GM12878 (cell line): ENCODE measurements at regions not wholly inside any gene's neighbourhood (a gene's known extent, or its start where the extent isn't known, plus 50 kb on each side); places are given as distances from the start of the nearest gene placed in this dataset.

Experiments
- ATAC-seq: fragments of 200-7000 bp; cut with Tn5 transposase; 3 replicates; pipeline ENCODE4 v1.9.1; 2020; ENCODE audit warnings: mild to moderate bottlenecking, moderate library complexity
- BruUV-seq: library from RNA; stranded (reverse); fragments of 400-500 nt; replicated peaks from 2 replicates; lab custom pipeline; 2021; lab: Mats Ljungman, UMichigan
- CTCF ChIA-PET: fragments of 300-600 bp; sonication (Branson Sonifier 250); formaldehyde crosslinking; extraction: SDS; loops from one replicate; lab custom pipeline; 2021; ENCODE audit warnings: inconsistent platforms; lab: Yijun Ruan, JAX
- POLR2A ChIA-PET: fragments of 350-600 bp; formaldehyde crosslinking; extraction: SDS; loops from one replicate; lab custom pipeline; 2021; ENCODE audit warnings: inconsistent platforms; lab: Charles Lee
- RAD21 ChIA-PET: fragments of 300-600 bp; sonication (Branson Sonifier 250); formaldehyde crosslinking; loops from one replicate; lab custom pipeline; 2023; ENCODE audit warnings: antibody characterized with exemption; ENCODE audit not compliant: unreplicated experiment; lab: Charles Lee
- SMC1A ChIA-PET: fragments of 300-600 bp; sonication (Branson Sonifier 250); formaldehyde crosslinking; loops from one replicate; lab custom pipeline; 2023; ENCODE audit not compliant: unreplicated experiment, uncharacterized antibody; lab: Charles Lee
- DNase-seq: peaks from one replicate; pipeline ENCODE4 v3.0.0-alpha.2; 2011; ENCODE audit warnings: low read depth, low spot score
- FAIRE-seq: peaks from 3 replicates; lab custom pipeline; 2011; peaks lifted over from hg19 to GRCh38; lab: Jason Lieb, UNC
- H2AFZ ChIP-seq: 2 replicates; pipeline ENCODE4 v1.6.0; 2011; ENCODE audit warnings: low read depth, low read length, control low read depth; ENCODE audit not compliant: control insufficient read depth
- H3K27ac ChIP-seq: 2 replicates; pipeline ENCODE4 v1.5.1; 2011; ENCODE audit warnings: control low read depth; ENCODE audit not compliant: control insufficient read depth, insufficient read depth
- H3K27me3 ChIP-seq, 2 experiments: replicated peaks in 1 of 2; 2 replicates each; pipeline versions ENCODE4 v1.6.0 to v1.6.1; 2011; ENCODE audit warnings: low read length in 1 of 2; ENCODE audit not compliant: control insufficient read depth in 2 of 2, insufficient read depth in 2 of 2
- H3K36me3 ChIP-seq, 2 experiments: 2 replicates each; pipeline ENCODE4 v1.5.1; 2011; ENCODE audit warnings: low read length in 1 of 2; ENCODE audit not compliant: control insufficient read depth in 2 of 2, insufficient read depth in 2 of 2
- H3K4me1 ChIP-seq: 2 replicates; pipeline ENCODE4 v1.6.1; 2011; ENCODE audit warnings: mild to moderate bottlenecking, low read length, moderate library complexity, mixed read lengths; ENCODE audit not compliant: control insufficient read depth, insufficient read depth
- H3K4me2 ChIP-seq: 2 replicates; pipeline ENCODE4 v1.6.0; 2011; ENCODE audit warnings: control low read depth; ENCODE audit not compliant: control insufficient read depth, insufficient read depth
- H3K4me3 ChIP-seq: fragments of 200-600 bp; sonication (generic); 2 replicates; pipeline ENCODE4 v1.5.1; 2016
- H3K79me2 ChIP-seq: 2 replicates; pipeline ENCODE4 v1.6.0; 2011; ENCODE audit warnings: low read length; ENCODE audit not compliant: control insufficient read depth, insufficient read depth
- H3K9ac ChIP-seq: 2 replicates; pipeline ENCODE4 v1.8.0; 2011; ENCODE audit warnings: low read length, control low read depth, mixed read lengths; ENCODE audit not compliant: control insufficient read depth, insufficient read depth
- H3K9me3 ChIP-seq: replicated peaks from 3 replicates; pipeline ENCODE4 v1.5.1; 2011; ENCODE audit warnings: mild to moderate bottlenecking, low read length; ENCODE audit not compliant: control insufficient read depth, insufficient read depth
- H4K20me1 ChIP-seq: 2 replicates; pipeline ENCODE4 v1.6.0; 2011; ENCODE audit not compliant: control insufficient read depth, insufficient read depth
- ATF2 ChIP-seq: IDR thresholded peaks from 2 replicates; pipeline ENCODE4 v1.6.1; 2012; ENCODE audit warnings: low read length, inconsistent platforms
- ATF7 ChIP-seq: fragments of 450-650 bp; IDR thresholded peaks from 2 replicates; pipeline ENCODE4 v1.6.1; 2016; ENCODE audit warnings: low read depth, mild to moderate bottlenecking
- BCL11A ChIP-seq: IDR thresholded peaks from 2 replicates; pipeline ENCODE4 v1.6.1; 2011; ENCODE audit warnings: low read depth, low read length
- CEBPB ChIP-seq, 2 experiments: fragments of 150-350 bp in 1 of 2; IDR thresholded peaks; 2 replicates each; pipeline ENCODE4 v1.6.1; 2012 to 2014; ENCODE audit warnings: low read depth in 2 of 2, low read length in 2 of 2, borderline replicate concordance in 1 of 2, inconsistent platforms in 1 of 2
- CHD1 ChIP-seq: IDR thresholded peaks from 2 replicates; pipeline ENCODE4 v1.6.1; 2012; ENCODE audit warnings: low read depth, low read length, improper control_type of control experiment
- CREM ChIP-seq: IDR thresholded peaks from 2 replicates; pipeline ENCODE4 v1.6.1; 2014; ENCODE audit warnings: antibody characterized with exemption, low read depth
- DPF2 ChIP-seq: fragments of 450-650 bp; IDR thresholded peaks from 2 replicates; pipeline ENCODE4 v1.6.1; 2017; ENCODE audit warnings: mild to moderate bottlenecking
- EGR1 ChIP-seq, 2 experiments: IDR thresholded peaks; 1 replicate in 1 of 2; 2 replicates in 1 of 2; pipeline ENCODE4 v1.6.1; 2011 to 2012; ENCODE audit warnings: low read depth in 2 of 2, low read length in 2 of 2, borderline replicate concordance in 1 of 2, mild to moderate bottlenecking in 1 of 2, moderate library complexity in 1 of 2
- IKZF2 ChIP-seq, 2 experiments: fragments of 450-650 bp; IDR thresholded peaks; 2 replicates each; pipeline ENCODE4 v1.6.1; 2017; ENCODE audit warnings: mild to moderate bottlenecking in 2 of 2, moderate library complexity in 2 of 2
- JUNB ChIP-seq: IDR thresholded peaks from 2 replicates; pipeline ENCODE4 v1.6.1; 2016; ENCODE audit warnings: antibody characterized with exemption, mild to moderate bottlenecking
- MEF2B ChIP-seq: fragments of 450-650 bp; IDR thresholded peaks from 2 replicates; pipeline ENCODE4 v1.6.1; 2018; ENCODE audit warnings: mild to moderate bottlenecking, moderate library complexity; ENCODE audit not compliant: partially characterized antibody, poor library complexity, severe bottlenecking
- MTA2 ChIP-seq: fragments of 450-650 bp; IDR thresholded peaks from 2 replicates; pipeline ENCODE4 v1.6.1; 2016; ENCODE audit warnings: low read depth, mild to moderate bottlenecking, moderate library complexity
- NR2C1 ChIP-seq: fragments of 450-650 bp; IDR thresholded peaks from 2 replicates; pipeline ENCODE4 v1.6.1; 2017; ENCODE audit warnings: antibody characterized with exemption, mild to moderate bottlenecking, moderate library complexity
- RUNX3 ChIP-seq: IDR thresholded peaks from 2 replicates; pipeline ENCODE4 v1.6.1; 2012; ENCODE audit warnings: low read length, inconsistent platforms
- SMAD1 ChIP-seq: fragments of 450-650 bp; IDR thresholded peaks from 2 replicates; pipeline ENCODE4 v1.6.1; 2018; ENCODE audit warnings: mild to moderate bottlenecking, low read depth; ENCODE audit not compliant: partially characterized antibody
- SRF ChIP-seq, 2 experiments: IDR thresholded peaks; 2 replicates each; pipeline ENCODE4 v1.6.1; 2011; ENCODE audit warnings: low read depth in 2 of 2, low read length in 2 of 2, mild to moderate bottlenecking in 1 of 2, moderate library complexity in 1 of 2
- TCF12 ChIP-seq: IDR thresholded peaks from 2 replicates; pipeline ENCODE4 v1.6.1; 2011; ENCODE audit warnings: low read depth, mild to moderate bottlenecking, low read length
- ZNF24 ChIP-seq: fragments of 450-650 bp; IDR thresholded peaks from 2 replicates; pipeline ENCODE4 v1.6.1; 2017; ENCODE audit warnings: antibody characterized with exemption, mild to moderate bottlenecking
- ZNF274 ChIP-seq: IDR thresholded peaks from one replicate; pipeline ENCODE4 v1.8.0; 2011; ENCODE audit not compliant: insufficient read length, insufficient read depth
- WGBS: methylation state at CpG from one replicate; pipeline ENCODE4 v1.1.6; 2016; ENCODE audit warnings: low lambda C conversion rate; ENCODE audit not compliant: insufficient replicate concordance, insufficient coverage; ENCODE audit errors: missing lambda C conversion rate; 5-methylcytosine and 5-hydroxymethylcytosine counted together
- in situ Hi-C: fragments of 300-500 bp; cut with MboI; formaldehyde crosslinking; loops from 9 replicates; pipeline ENCODE4 v1.14.3; 2018; ENCODE audit warnings: mixed read lengths
- intact Hi-C: fragments of 100-400 bp; cut with micrococcal nuclease; formaldehyde crosslinking; loops from one replicate; pipeline ENCODE4 v1.14.2; 2022; ENCODE audit not compliant: unreplicated experiment
- TF ChIP-seq, protein P1 (sequence below): IDR thresholded peaks from 2 replicates; pipeline ENCODE4 v1.6.1; 2012; ENCODE audit warnings: low read depth, low read length, improper control_type of control experiment
- TF ChIP-seq, protein P2 (sequence below): fragments of 150-350 bp; IDR thresholded peaks from 2 replicates; pipeline ENCODE4 v1.6.1; 2016; ENCODE audit warnings: low read depth, low read length

- ChIA-PET POLR2A (no interaction called here), CTCF (interaction anchor here (0.7 to 1.7 kb wide), 3 partner anchors 9 to 365 kb away, joined by 3 to 5 read pairs (median 3); no protein-coding TSS in a partner anchor), RAD21 (interaction anchor here (1.0 to 3.8 kb wide), 4 partner anchors 17 to 119 kb away, joined by 3 to 22 read pairs (median 5); no protein-coding TSS in a partner anchor), SMC1A (interaction anchor here (0.7 to 2.1 kb wide), 5 partner anchors 10 to 194 kb away, joined by 3 to 7 read pairs (median 4); no protein-coding TSS in a partner anchor)
- Histone ChIP-seq H3K4me1 (no peaks in the 10 kb centered on the region), H3K79me2 (no peaks in the 10 kb centered on the region), H3K27me3 (no peaks in the 10 kb centered on the region; a peak in 1 of 4 replicates), H3K9ac (no peak overlapping the region), H3K4me2 (no peak overlapping the region), H3K27ac (no peak overlapping the region), H3K36me3 (no peaks in the 10 kb centered on the region), H4K20me1 (no peaks in the 10 kb centered on the region), H3K9me3 (no peaks in the 10 kb centered on the region), H3K4me3 (no peak overlapping the region), H2AFZ (no peak overlapping the region)
- ATAC-seq (peak; percentile 89), DNase-seq (no peak), FAIRE-seq (no peak)
- in situ Hi-C loops: no loop called here
- intact Hi-C loops: no loop called here
- whole genome bisulfite sequencing: 1% methylated on average over 5 of the region's 9 CpGs
- BruUV-seq: no TSS peak
- TF ChIP-seq RUNX3: peak; percentile 46; the same call in 1 of the 2 replicates
- no peak for TF ChIP-seq SMAD1
- peak; percentile 73 for TF ChIP-seq JUNB
- TF ChIP-seq ZNF274: no peak
- TF ChIP-seq, protein P1, sequence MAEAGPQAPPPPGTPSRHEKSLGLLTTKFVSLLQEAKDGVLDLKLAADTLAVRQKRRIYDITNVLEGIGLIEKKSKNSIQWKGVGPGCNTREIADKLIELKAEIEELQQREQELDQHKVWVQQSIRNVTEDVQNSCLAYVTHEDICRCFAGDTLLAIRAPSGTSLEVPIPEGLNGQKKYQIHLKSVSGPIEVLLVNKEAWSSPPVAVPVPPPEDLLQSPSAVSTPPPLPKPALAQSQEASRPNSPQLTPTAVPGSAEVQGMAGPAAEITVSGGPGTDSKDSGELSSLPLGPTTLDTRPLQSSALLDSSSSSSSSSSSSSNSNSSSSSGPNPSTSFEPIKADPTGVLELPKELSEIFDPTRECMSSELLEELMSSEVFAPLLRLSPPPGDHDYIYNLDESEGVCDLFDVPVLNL: no peak
- TF ChIP-seq EGR1 (IDR thresholded peaks at IDR 0.05; ENCODE audit: borderline replicate concordance in 1 of 2, low read depth in 2 of 2, low read length in 2 of 2): 0 out of 3 replicates have a peak, but pooled peaks of 1 of the 2 experiments have one; percentile 4
- TF ChIP-seq TCF12: peak; percentile 39; the same call in 1 of the 2 replicates
- TF ChIP-seq SRF (IDR thresholded peaks at IDR 0.05; ENCODE audit: low read depth in 2 of 2, low read length in 2 of 2): no peak
- TF ChIP-seq CHD1: no peak
- peak; percentile 47; the same call in 1 of the 2 replicates for TF ChIP-seq ATF2
- TF ChIP-seq, protein P2, sequence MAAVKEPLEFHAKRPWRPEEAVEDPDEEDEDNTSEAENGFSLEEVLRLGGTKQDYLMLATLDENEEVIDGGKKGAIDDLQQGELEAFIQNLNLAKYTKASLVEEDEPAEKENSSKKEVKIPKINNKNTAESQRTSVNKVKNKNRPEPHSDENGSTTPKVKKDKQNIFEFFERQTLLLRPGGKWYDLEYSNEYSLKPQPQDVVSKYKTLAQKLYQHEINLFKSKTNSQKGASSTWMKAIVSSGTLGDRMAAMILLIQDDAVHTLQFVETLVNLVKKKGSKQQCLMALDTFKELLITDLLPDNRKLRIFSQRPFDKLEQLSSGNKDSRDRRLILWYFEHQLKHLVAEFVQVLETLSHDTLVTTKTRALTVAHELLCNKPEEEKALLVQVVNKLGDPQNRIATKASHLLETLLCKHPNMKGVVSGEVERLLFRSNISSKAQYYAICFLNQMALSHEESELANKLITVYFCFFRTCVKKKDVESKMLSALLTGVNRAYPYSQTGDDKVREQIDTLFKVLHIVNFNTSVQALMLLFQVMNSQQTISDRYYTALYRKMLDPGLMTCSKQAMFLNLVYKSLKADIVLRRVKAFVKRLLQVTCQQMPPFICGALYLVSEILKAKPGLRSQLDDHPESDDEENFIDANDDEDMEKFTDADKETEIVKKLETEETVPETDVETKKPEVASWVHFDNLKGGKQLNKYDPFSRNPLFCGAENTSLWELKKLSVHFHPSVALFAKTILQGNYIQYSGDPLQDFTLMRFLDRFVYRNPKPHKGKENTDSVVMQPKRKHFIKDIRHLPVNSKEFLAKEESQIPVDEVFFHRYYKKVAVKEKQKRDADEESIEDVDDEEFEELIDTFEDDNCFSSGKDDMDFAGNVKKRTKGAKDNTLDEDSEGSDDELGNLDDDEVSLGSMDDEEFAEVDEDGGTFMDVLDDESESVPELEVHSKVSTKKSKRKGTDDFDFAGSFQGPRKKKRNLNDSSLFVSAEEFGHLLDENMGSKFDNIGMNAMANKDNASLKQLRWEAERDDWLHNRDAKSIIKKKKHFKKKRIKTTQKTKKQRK: no peak
- peak; percentile 27; the same call in 1 of the 2 replicates for TF ChIP-seq MTA2
- no peak for TF ChIP-seq ZNF24
- peak; percentile 39 to 61; a peak in 2 of 4 replicates for TF ChIP-seq IKZF2 (IDR thresholded peaks at IDR 0.05)
- peak; percentile 74 for TF ChIP-seq MEF2B
- no peak for TF ChIP-seq NR2C1
- 0 out of 2 replicates have a peak, but pooled peaks have one; percentile 51 for TF ChIP-seq CREM
- TF ChIP-seq CEBPB (IDR thresholded peaks at IDR 0.05; ENCODE audit: borderline replicate concordance in 1 of 2, low read depth in 2 of 2, low read length in 2 of 2): no peak
- TF ChIP-seq DPF2: peak; percentile 71
- peak; percentile 72 for TF ChIP-seq ATF7
- peak; percentile 66; the same call in 1 of the 2 replicates for TF ChIP-seq BCL11A
These were observed 118.2 kb downstream of the RIPK4 start for GRCh38 chr21:41648591-41649031.
